Thymus (tissue), 11 donors: ENCODE measurements at regions not wholly inside any gene's neighbourhood (a gene's known extent, or its start where the extent isn't known, plus 50 kb on each side); places are given as distances from the start of the nearest gene placed in this dataset.

Experiments used
- DNase-seq, 9 donors: peaks; one replicate each; pipeline ENCODE4 v3.0.0-alpha.2; 2013; ENCODE audit warnings: low spot score in 9 of 9, low read depth in 6 of 9, missing footprints in 1 of 9
- H3K27ac ChIP-seq, 2 donors: one replicate each; pipeline ENCODE4 v1.5.1; 2013; ENCODE audit warnings: control low read depth in 1 of 2, low read depth in 1 of 2, low read length in 1 of 2, mild to moderate bottlenecking in 1 of 2, moderate library complexity in 1 of 2
- H3K27me3 ChIP-seq, 2 donors: one replicate each; pipeline ENCODE4 v1.5.1; 2013; ENCODE audit warnings: low read length in 1 of 2; ENCODE audit not compliant: control insufficient read depth in 2 of 2, insufficient read depth in 1 of 2
- H3K36me3 ChIP-seq, 2 donors: one replicate each; pipeline ENCODE4 v1.5.1; 2013; ENCODE audit warnings: low read length in 1 of 2, mild to moderate bottlenecking in 1 of 2, moderate library complexity in 1 of 2; ENCODE audit not compliant: control insufficient read depth in 2 of 2, insufficient read depth in 2 of 2
- H3K4me1 ChIP-seq, 2 donors: one replicate each; pipeline ENCODE4 v1.5.1; 2013; ENCODE audit warnings: low read length in 2 of 2; ENCODE audit not compliant: control insufficient read depth in 2 of 2, insufficient read depth in 2 of 2
- H3K4me3 ChIP-seq, 2 donors: one replicate each; pipeline ENCODE4 v1.5.1; 2013; ENCODE audit warnings: low read length in 2 of 2, control low read depth in 1 of 2, mild to moderate bottlenecking in 1 of 2
- H3K9me3 ChIP-seq, 2 donors: one replicate each; pipeline ENCODE4 v1.5.1; 2013; ENCODE audit warnings: low read length in 1 of 2, mild to moderate bottlenecking in 1 of 2; ENCODE audit not compliant: control insufficient read depth in 2 of 2, insufficient read depth in 1 of 2
- WGBS: extraction: QIAGEN DNeasy Blood & Tissue Kit; methylation state at CpG from one replicate; pipeline ENCODE4 v1.1.7; 2013; 5-methylcytosine and 5-hydroxymethylcytosine counted together
- donor health status: healthy.

- no peaks in the 10 kb centered on the region for H3K4me1 ChIP-seq
- DNase-seq, result no peak
- WGBS, result 72% methylated on average over 6 of the region's 6 CpGs
- H3K27me3 ChIP-seq, result no peaks in the 10 kb centered on the region
- H3K9me3 ChIP-seq, result no peaks in the 10 kb centered on the region
- H3K27ac ChIP-seq, result no peak overlapping the region
- H3K4me3 ChIP-seq, result no peak overlapping the region
- H3K36me3 ChIP-seq, result no peaks in the 10 kb centered on the region
These were observed 1103.1 kb upstream of the TENM3 start for GRCh38 chr4:181140037-181140603.

- Histone ChIP-seq H3K27me3 (no peaks in the 10 kb centered on the region), H3K36me3 (no peaks in the 10 kb centered on the region), H3K4me1 (no peaks in the 10 kb centered on the region), H3K9me3 (no peaks in the 10 kb centered on the region), H3K27ac (no peak overlapping the region), H3K4me3 (no peak overlapping the region)
- WGBS, result 5% methylated on average over 7 of the region's 7 CpGs
- peak; percentile 19 to 79 (median 50) for DNase-seq
These were observed 1099.8 kb upstream of the TENM3 start for GRCh38 chr4:181143250-181143854.

- Histone ChIP-seq H3K27me3 (no peaks in the 10 kb centered on the region), H3K4me1 (no peaks in the 10 kb centered on the region), H3K27ac (no peak overlapping the region), H3K9me3 (no peaks in the 10 kb centered on the region), H3K4me3 (no peak overlapping the region), H3K36me3 (no peaks in the 10 kb centered on the region)
- WGBS, result 95% methylated on average over 1 of the region's 1 CpG
- DNase-seq, result no peak
These were observed 1097.2 kb upstream of the TENM3 start for GRCh38 chr4:181146051-181146450.

GRCh38 chr4:181147416-181147951 lies 1095.7 kb upstream of the TENM3 start:
- no peaks in the 10 kb centered on the region for H3K36me3 ChIP-seq
- H3K4me3 ChIP-seq, result no peak overlapping the region
- H3K27me3 ChIP-seq, result no peaks in the 10 kb centered on the region
- no peaks in the 10 kb centered on the region for H3K9me3 ChIP-seq
- H3K4me1 ChIP-seq, result no peaks in the 10 kb centered on the region
- H3K27ac ChIP-seq, result no peak overlapping the region
- 94% methylated on average over 13 of the region's 13 CpGs for WGBS
- DNase-seq, result no peak

- DNase-seq, result no peak
- no peaks in the 10 kb centered on the region for H3K36me3 ChIP-seq
- H3K4me1 ChIP-seq, result no peaks in the 10 kb centered on the region
- WGBS, result 82% methylated on average over 5 of the region's 5 CpGs
- H3K27me3 ChIP-seq, result no peaks in the 10 kb centered on the region
- H3K4me3 ChIP-seq, result no peak overlapping the region
- no peak overlapping the region for H3K27ac ChIP-seq
- no peaks in the 10 kb centered on the region for H3K9me3 ChIP-seq
These were observed 1094.7 kb upstream of the TENM3 start for GRCh38 chr4:181148470-181148869.

- Histone ChIP-seq H3K9me3 (no peaks in the 10 kb centered on the region), H3K4me3 (no peak overlapping the region), H3K27me3 (no peaks in the 10 kb centered on the region), H3K4me1 (no peaks in the 10 kb centered on the region), H3K27ac (no peak overlapping the region), H3K36me3 (no peaks in the 10 kb centered on the region)
- WGBS, result 77% methylated on average over 4 of the region's 4 CpGs
- DNase-seq, result no peak
These were observed 1093.0 kb upstream of the TENM3 start for GRCh38 chr4:181150191-181150590.

GRCh38 chr4:181151856-181152255 lies 1091.3 kb upstream of the TENM3 start:
- no peak for DNase-seq
- 88% methylated on average over 7 of the region's 7 CpGs for WGBS

GRCh38 chr4:181157647-181158046 lies 1085.6 kb upstream of the TENM3 start:
- 75% methylated on average over 4 of the region's 4 CpGs for WGBS
- Histone ChIP-seq H3K27me3 (no peaks in the 10 kb centered on the region), H3K27ac (no peak overlapping the region), H3K9me3 (no peaks in the 10 kb centered on the region), H3K4me1 (no peaks in the 10 kb centered on the region), H3K36me3 (no peaks in the 10 kb centered on the region), H3K4me3 (no peak overlapping the region)
- DNase-seq, result no peak

More at GRCh38 chr4:181151856-181152255, 1091.3 kb upstream of the TENM3 start:
- Histone ChIP-seq H3K4me1 (no peaks in the 10 kb centered on the region), H3K27me3 (no peaks in the 10 kb centered on the region), H3K4me3 (no peak overlapping the region), H3K36me3 (no peaks in the 10 kb centered on the region), H3K9me3 (no peaks in the 10 kb centered on the region), H3K27ac (no peak overlapping the region)

GRCh38 chr4:181158971-181159370 lies 1084.2 kb upstream of the TENM3 start:
- H3K27ac ChIP-seq, result no peak overlapping the region
- H3K36me3 ChIP-seq, result no peaks in the 10 kb centered on the region
- no peak for DNase-seq
- H3K27me3 ChIP-seq, result no peaks in the 10 kb centered on the region
- 91% methylated on average over 8 of the region's 8 CpGs for WGBS
- no peaks in the 10 kb centered on the region for H3K4me1 ChIP-seq
- no peaks in the 10 kb centered on the region for H3K9me3 ChIP-seq
- H3K4me3 ChIP-seq, result no peak overlapping the region
